ENCODE measurements at regions not wholly inside any gene's neighbourhood (a gene's known extent, or its start where the extent isn't known, plus 50 kb on each side); places are given as distances from the start of the nearest gene placed in this dataset.

GRCh38 chr1:191912517-191912916 is 245.7 kb upstream of the RGS18 start:
- DNase-seq, result no peak

DNA sequence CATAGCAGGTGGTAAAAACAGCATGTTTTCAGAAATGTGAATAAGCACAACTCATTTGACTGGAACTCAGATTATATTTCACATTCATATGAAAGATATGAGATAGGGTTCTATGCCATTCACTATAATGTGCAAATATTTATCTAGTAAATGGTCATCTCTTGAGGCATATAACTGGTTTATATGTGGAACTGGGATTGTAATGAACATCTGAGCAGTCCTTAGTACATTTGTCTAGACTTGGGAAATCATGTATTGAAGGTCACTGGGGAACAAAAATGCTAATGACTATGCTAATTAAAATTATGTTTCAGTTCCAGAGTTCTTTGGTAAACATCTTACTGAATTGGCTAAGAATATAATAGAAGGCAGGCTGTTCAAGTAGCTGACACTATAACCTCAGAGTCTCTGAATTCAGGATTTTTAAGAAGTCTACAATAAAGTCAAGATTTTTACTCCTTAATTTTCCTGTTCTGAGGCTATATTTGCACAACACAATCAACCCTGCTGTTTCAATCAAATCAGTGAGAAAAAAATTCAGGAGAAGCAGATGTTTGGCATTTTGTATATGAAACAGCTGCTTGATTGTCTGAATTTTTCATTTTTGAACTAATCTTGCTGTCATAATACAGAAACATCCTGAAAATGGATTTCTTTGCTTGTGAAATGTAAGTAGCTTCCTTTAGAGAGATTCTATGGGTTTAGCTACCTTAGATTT is 244.8 kb upstream of the RGS18 start:
- DNase-seq, result no peak

- no peak for DNase-seq
Measured at GRCh38 chr1:191929383-191929782, 228.9 kb upstream of the RGS18 start.

- DNase-seq, result no peak
Measured at GRCh38 chr1:191943684-191944083, 214.6 kb upstream of the RGS18 start.

GRCh38 chr1:191953526-191953925 is 204.7 kb upstream of the RGS18 start:
- DNase-seq, result no peak

DNA sequence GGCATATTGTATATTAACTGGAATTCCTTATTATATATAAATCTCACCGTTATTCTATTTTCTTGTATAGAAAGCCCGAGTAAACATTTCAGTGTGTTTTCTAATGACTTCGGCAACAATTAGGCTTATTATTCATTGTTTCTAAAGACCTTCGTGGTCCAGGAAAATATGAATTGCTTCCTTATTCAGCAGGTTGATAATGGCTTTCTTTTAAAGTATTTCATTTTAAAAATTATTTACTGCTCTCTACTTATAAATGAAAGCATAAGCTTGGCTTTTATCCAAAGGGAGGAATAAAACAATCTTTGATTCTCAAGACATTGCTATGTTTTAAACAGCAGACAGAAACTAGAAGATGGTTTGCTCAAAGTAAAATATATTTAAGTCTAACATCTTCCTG is 198.4 kb upstream of the RGS18 start:
- no peak for DNase-seq

GRCh38 chr1:191963286-191963685 is 195.0 kb upstream of the RGS18 start:
- DNase-seq, result no peak

GRCh38 chr1:191963781-191964455 is 194.3 kb upstream of the RGS18 start:
- no peak for DNase-seq

DNA sequence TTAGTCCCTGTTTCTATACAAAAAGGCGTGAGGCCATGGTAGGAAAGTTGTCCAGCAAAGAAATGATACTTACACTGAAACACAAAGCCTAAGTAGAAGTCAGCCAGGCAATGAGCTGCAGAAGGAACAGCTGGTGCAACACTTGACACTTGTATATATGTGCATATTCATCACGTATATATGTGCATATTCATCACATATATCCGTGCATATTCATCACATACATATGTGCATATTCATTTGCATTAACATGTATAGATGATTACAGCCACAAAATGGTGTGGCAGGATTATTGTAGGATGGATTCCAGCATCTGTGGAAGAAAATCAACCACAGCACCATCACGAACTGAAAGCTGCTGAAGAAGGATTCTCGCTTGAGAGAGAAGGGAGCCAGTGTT is 189.0 kb upstream of the RGS18 start:
- no peak for DNase-seq

- DNase-seq, result no peak
Measured at GRCh38 chr1:191970116-191970515, 188.1 kb upstream of the RGS18 start.

DNA sequence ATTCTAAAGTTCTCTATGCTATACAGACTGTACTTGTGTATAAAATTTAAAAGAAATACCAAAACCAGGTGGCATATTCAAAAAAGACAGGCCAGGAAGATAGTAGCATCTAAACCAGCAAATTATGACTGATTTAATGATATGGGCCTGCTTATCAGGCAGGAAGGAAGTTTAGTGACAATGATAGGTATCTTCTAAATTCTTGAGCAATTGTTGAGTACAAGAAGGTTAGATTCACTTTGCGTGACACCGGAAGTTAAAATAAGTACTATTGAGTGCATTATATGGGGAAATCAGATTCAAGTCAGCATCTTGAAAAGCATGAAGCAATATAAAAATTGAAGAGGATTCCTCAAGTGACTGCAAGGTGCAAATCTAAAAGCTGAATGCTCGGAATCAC is 186.8 kb upstream of the RGS18 start:
- peak in 1 of 5 experiments; percentile 31 for DNase-seq

GRCh38 chr1:191974004-191974403 is 184.3 kb upstream of the RGS18 start:
- DNase-seq, result no peak

DNA sequence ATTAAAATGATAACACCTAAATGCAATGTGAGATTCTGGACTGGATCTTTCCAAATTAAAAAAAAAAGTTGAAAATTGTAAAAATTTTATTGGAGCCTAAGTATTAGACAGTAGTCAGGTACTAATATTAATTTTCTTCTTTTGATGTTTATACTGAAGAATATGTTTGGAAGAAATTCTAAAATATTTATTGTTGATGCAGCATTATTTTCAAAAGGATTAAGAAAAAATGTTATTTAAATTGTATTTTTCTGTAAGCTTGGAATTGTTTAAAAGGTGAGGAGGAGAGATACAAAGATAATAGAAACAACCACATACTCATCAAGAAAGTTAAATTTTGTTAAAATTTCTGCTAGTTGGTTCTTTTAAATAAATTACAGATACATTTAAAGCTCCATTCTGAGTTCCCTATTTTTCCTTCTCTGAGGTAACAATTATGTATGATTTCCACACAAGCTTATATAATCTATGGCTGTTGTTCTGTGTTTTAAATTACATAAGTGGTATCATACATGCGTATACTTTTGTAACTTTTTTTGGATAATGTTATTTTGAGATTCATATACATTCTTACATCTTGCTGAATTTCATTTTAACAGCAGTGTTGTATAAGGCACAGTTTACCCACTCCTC is 180.3 kb upstream of the RGS18 start:
- DNase-seq, result no peak

GRCh38 chr1:191984856-191985255 is 173.4 kb upstream of the RGS18 start:
- no peak for DNase-seq

DNA sequence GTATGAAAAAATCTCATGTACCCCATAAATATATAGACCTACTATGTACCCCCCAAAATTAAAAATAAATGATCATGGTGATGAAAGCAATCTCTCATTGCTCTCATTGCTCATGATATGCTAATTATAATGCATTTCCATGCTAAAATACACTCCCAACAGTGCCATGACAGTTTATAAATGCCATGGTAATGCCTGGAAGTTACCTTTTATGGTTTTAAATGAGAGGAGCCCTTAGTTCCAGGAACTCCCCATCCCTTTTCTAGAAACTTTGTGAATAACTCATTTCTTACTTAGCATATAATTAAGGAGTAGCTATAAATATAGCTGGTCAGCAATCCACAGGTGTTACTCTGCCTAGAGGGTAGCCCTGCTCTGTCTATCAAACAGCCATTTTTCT is 166.1 kb upstream of the RGS18 start:
- DNase-seq, result no peak

DNA sequence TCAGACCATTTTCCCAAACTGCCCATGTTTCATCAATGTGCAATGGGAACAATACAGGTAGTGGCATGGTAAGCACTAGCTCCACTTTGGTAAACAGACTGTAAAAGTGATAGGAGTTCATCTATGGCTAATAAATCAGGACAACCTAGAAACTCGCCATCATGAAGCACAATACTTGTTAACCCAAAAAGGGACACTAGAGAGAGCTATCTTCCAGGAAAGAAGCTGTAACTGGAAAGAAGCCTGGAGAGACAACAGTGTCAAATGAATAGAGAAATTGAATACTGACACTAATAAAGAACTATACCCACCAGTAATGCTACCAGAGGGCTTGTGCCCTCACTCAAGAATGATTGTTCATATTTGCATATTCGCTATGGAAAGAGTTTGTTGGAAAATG is 164.7 kb upstream of the RGS18 start:
- DNase-seq, result no peak

- no peak for DNase-seq
Measured at GRCh38 chr1:192002063-192002462, 156.2 kb upstream of the RGS18 start.

DNA sequence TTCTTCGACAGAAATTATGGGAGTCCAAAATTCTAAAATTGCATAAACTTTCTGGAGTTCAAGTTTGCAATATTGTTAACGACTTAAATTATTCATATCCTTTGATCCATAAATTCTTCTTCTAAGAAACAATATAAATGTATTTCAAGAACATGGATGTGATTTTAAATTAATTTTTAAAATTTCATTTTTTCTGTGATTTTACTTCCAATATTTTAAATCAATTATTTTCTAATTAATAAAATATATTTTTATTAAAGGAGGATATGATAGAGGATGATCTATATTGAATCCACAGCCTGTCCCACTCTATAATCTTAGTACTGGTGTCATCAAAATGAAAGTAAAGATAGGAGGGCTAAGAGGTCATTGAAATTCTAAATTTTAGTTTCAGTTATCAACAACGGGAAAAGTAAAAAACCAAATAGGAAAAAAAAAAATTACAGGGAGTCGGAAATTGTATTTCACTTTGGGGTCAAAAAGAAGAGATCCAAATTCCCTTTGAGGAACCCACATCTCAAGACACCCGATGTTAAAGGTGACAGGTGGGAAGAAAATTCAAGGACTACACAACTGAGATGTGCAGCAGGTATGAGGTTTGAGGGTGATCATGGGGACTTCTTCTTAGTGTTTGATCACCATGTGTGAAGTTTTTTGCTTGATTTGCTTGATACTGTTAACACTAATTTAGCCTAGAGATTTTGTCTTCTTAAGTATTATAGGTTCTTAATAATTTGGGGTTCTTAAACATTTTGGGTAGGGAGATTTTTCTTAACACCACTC is 154.8 kb upstream of the RGS18 start:
- DNase-seq, result peak in 1 of 5 experiments; percentile 23

DNA sequence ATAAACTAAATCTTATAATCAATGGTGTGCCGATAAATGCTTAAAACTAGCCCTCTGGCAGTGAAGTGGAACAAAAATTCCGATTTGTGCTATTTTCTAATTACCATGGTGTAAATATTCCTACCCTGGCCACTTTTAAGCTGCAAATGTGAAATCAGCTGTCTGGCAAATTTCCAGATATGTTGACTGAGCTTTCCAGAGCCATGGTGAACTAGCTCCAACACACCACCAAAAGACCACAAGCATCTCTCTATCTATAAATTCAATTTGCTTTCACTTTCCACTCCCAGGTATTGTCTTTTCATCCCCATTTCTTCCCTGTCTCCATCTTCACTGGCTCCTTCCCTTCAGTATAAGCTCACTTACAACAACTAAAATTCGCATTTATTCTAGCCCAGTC is 152.3 kb upstream of the RGS18 start:
- no peak for DNase-seq

- DNase-seq, result no peak
Measured at GRCh38 chr1:192008281-192008825, 149.9 kb upstream of the RGS18 start.

DNA sequence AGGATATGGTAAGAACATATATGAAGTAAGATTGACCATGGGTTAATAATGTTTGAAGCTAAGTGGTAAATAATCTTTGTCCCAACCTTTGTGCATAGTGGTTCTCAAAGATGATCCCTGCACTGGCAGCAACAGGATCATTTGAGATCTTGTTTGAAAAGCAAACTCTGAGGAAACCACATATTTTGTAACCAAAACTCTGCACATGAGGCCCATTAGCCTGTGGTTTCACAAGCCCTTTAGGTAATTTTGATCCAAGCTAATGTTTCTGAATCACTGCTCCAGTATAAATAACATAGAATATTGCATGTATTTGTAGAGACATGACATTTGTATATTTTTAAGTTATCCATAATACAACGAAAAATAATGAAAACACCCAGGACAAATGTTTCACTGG is 147.9 kb upstream of the RGS18 start:
- no peak for DNase-seq

DNA sequence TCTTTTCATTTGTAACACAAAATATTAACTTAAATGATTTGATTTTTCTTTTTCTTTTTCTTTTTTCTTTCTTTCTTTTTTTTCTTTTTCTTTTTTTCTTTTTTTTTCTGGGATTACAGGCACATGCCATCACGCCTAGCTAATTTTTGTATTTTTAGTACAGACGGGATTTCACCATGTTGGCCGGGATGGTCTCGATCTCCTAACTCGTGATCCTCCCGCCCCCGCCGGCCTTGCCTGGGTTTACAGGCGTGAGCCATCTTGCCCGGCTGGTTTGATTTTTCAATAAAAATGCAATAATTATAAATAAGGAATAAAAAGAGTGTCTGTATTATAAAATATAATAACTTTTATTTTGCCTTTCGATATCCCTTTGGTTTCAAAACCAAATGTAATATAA is 146.7 kb upstream of the RGS18 start:
- no peak for DNase-seq

DNA sequence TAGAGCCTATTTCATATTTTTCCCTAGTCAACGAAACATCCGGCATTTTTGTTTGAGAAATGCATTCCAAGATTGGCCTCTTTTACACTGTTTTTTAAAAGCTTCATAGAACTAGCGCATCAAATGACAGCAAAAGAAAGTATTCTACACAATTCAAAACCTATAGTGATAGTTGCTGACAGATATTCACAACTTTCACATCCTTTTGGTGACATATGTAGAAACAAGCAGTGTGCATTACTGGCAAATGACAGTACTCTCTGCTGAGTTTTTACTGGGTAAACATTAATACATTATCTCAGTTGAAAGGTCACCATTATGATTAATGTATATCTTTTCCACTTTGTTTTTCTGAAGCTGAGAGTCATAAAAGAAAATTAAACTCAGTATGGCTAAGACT is 135.4 kb upstream of the RGS18 start:
- no peak for DNase-seq
